IMR-90 (cell line): ENCODE measurements at regions not wholly inside any gene's neighbourhood (a gene's known extent, or its start where the extent isn't known, plus 50 kb on each side); places are given as distances from the start of the nearest gene placed in this dataset.

Experiments used
- BHLHE40 ChIP-seq: fragments of 150-350 bp; IDR thresholded peaks from 2 replicates; pipeline ENCODE4 v1.6.1; 2016; ENCODE audit warnings: mild to moderate bottlenecking, low read depth, low read length
- CEBPB ChIP-seq: IDR thresholded peaks from 2 replicates; pipeline ENCODE4 v1.6.1; 2012; ENCODE audit warnings: low read depth, low read length, improper control_type of control experiment
- FOS ChIP-seq: fragments of 150-350 bp; IDR thresholded peaks from 2 replicates; pipeline ENCODE4 v1.6.1; 2016; ENCODE audit warnings: low read depth, low read length
- MAFK ChIP-seq: IDR thresholded peaks from 2 replicates; pipeline ENCODE4 v1.6.1; 2012; ENCODE audit warnings: low read depth, low read length, improper control_type of control experiment
- MAZ ChIP-seq: IDR thresholded peaks from 2 replicates; pipeline ENCODE4 v1.6.1; 2012; ENCODE audit warnings: low read depth, mild to moderate bottlenecking, low read length, improper control_type of control experiment, moderate library complexity, borderline replicate concordance
- MXI1 ChIP-seq: IDR thresholded peaks from 2 replicates; pipeline ENCODE4 v1.6.1; 2012; ENCODE audit warnings: low read depth, mild to moderate bottlenecking, low read length, moderate library complexity, borderline replicate concordance
- POLR2A ChIP-seq: IDR thresholded peaks from 2 replicates; pipeline ENCODE4 v1.6.1; 2012; ENCODE audit warnings: mild to moderate bottlenecking, low read depth, low read length
- RAD21 ChIP-seq: IDR thresholded peaks from 2 replicates; pipeline ENCODE4 v1.6.1; 2012; ENCODE audit warnings: low read length, improper control_type of control experiment
- RCOR1 ChIP-seq: IDR thresholded peaks from 2 replicates; pipeline ENCODE4 v1.6.1; 2012; ENCODE audit warnings: mild to moderate bottlenecking, low read length, improper control_type of control experiment; ENCODE audit not compliant: insufficient replicate concordance
- RFX5 ChIP-seq: IDR thresholded peaks from 2 replicates; pipeline ENCODE4 v1.8.0; 2012; ENCODE audit warnings: low read depth, mild to moderate bottlenecking, low read length, moderate library complexity
- SMC3 ChIP-seq: fragments of 150-350 bp; IDR thresholded peaks from 2 replicates; pipeline ENCODE4 v1.6.1; 2016; ENCODE audit warnings: low read depth, mild to moderate bottlenecking, antibody characterized with exemption, low read length, moderate library complexity
- TF ChIP-seq, protein P1 (sequence below): conservative IDR thresholded peaks from 2 replicates; pipeline ENCODE4 v1.5.1; 2012; ENCODE audit warnings: mild to moderate bottlenecking, low read depth, low read length, improper control_type of control experiment

DNA sequence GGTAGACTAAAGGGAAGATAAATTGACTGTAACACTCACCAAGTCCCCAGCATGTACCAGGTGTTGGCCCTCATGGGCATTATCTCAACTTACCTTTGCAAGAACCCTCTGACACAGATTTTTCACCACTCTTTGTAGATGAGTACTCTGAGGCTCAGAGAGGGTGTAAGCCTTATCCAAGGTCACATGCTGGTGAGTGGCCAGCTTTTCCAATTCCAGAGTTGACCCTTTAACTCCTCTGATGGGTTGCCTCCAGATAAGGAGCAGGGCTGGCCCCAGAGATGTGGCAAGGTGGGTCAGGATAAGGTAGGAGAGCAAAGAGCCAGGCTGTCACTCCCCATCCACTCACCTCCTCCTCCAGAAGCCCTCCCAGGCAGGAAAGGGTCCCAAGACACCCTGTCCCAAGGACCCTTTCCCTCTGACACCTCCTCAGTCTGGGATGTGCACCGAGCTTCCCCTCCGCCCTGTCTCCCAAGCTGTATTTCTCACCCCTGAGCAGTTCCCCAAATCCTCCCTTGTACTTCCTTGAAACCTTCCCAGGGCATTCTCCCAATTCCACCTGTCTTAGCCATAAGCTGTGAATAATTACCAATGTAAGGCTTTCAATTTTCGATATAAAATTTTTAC lies 165.9 kb downstream of the ZFP36L2 start:
- TF ChIP-seq POLR2A (no peak), RFX5 (no peak), CEBPB (no peak), BHLHE40 (no peak), MAZ (no peak), SMC3 (no peak), RAD21 (no peak), MAFK (no peak), RCOR1 (no peak), FOS (no peak), MXI1 (no peak)
- TF ChIP-seq, protein P1, sequence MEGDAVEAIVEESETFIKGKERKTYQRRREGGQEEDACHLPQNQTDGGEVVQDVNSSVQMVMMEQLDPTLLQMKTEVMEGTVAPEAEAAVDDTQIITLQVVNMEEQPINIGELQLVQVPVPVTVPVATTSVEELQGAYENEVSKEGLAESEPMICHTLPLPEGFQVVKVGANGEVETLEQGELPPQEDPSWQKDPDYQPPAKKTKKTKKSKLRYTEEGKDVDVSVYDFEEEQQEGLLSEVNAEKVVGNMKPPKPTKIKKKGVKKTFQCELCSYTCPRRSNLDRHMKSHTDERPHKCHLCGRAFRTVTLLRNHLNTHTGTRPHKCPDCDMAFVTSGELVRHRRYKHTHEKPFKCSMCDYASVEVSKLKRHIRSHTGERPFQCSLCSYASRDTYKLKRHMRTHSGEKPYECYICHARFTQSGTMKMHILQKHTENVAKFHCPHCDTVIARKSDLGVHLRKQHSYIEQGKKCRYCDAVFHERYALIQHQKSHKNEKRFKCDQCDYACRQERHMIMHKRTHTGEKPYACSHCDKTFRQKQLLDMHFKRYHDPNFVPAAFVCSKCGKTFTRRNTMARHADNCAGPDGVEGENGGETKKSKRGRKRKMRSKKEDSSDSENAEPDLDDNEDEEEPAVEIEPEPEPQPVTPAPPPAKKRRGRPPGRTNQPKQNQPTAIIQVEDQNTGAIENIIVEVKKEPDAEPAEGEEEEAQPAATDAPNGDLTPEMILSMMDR, result no peak
